OCI-LY7 (cell line): ENCODE measurements at regions not wholly inside any gene's neighbourhood (a gene's known extent, or its start where the extent isn't known, plus 50 kb on each side); places are given as distances from the start of the nearest gene placed in this dataset.
"Not testable (repeated sequence)": the region's sequence is repeated elsewhere in the genome, so short reads cannot be mapped to it uniquely, and the experiment has no call there.

Experiments used
- BruUV-seq: library from RNA; stranded (reverse); fragments of 400-500 nt; replicated peaks from 2 replicates; lab custom pipeline; 2021; lab: Mats Ljungman, UMichigan
- CTCF ChIA-PET: fragments of 300-600 bp; sonication (Branson Sonifier 250); formaldehyde crosslinking; loops from one replicate; lab custom pipeline; 2022; ENCODE audit warnings: antibody characterized with exemption; ENCODE audit not compliant: unreplicated experiment; lab: Charles Lee
- POLR2A ChIA-PET: fragments of 300-600 bp; sonication (Branson Sonifier 250); formaldehyde crosslinking; loops from one replicate; lab custom pipeline; 2022; ENCODE audit warnings: antibody characterized with exemption; lab: Charles Lee
- DNase-seq: peaks from one replicate; pipeline ENCODE4 v3.0.0-alpha.2; 2015; ENCODE audit warnings: low spot score
- H2AFZ ChIP-seq: fragments of 200-600 bp; sonication (generic), shearing (Covaris generic); 2 replicates; pipeline ENCODE4 v1.6.1; 2014; ENCODE audit warnings: mild to moderate bottlenecking, antibody characterized with exemption, low read length, moderate library complexity
- H3K27ac ChIP-seq: fragments of 200-600 bp; sonication (generic); 2 replicates; pipeline ENCODE4 v1.5.1; 2014; ENCODE audit warnings: mixed run types, low read depth, mild to moderate bottlenecking, moderate library complexity, low read length, inconsistent platforms; ENCODE audit not compliant: poor library complexity, severe bottlenecking
- H3K36me3 ChIP-seq: fragments of 200-600 bp; sonication (generic); 2 replicates; pipeline ENCODE4 v1.6.1; 2014; ENCODE audit warnings: mild to moderate bottlenecking, antibody characterized with exemption, low read length, moderate library complexity, mixed read lengths; ENCODE audit not compliant: insufficient read depth
- H3K4me1 ChIP-seq: fragments of 200-600 bp; sonication (generic); 2 replicates; pipeline ENCODE4 v1.5.1; 2014; ENCODE audit warnings: mild to moderate bottlenecking, low read length; ENCODE audit not compliant: insufficient read depth, poor library complexity, severe bottlenecking
- H3K4me2 ChIP-seq: fragments of 200-600 bp; sonication (generic); 2 replicates; pipeline ENCODE4 v1.6.1; 2014; ENCODE audit warnings: mild to moderate bottlenecking, low read length
- H3K4me3 ChIP-seq: fragments of 200-600 bp; sonication (generic); 2 replicates; pipeline ENCODE4 v1.5.1; 2014; ENCODE audit warnings: mild to moderate bottlenecking, low read depth, low read length; ENCODE audit not compliant: poor library complexity, severe bottlenecking
- H3K79me2 ChIP-seq: fragments of 200-600 bp; sonication (generic); 2 replicates; pipeline ENCODE4 v1.6.1; 2016; ENCODE audit warnings: low read depth, mild to moderate bottlenecking, low read length, moderate library complexity, mixed read lengths; ENCODE audit not compliant: insufficient read depth
- H3K9me2 ChIP-seq: fragments of 200-600 bp; sonication (generic); 2 replicates; pipeline ENCODE4 v1.6.1; 2016; ENCODE audit warnings: mild to moderate bottlenecking, low read length, mixed read lengths; ENCODE audit not compliant: insufficient read depth
- H3K9me3 ChIP-seq: fragments of 200-600 bp; sonication (generic); 2 replicates; pipeline ENCODE4 v1.6.1; 2014; ENCODE audit warnings: mild to moderate bottlenecking, mixed run types, low read length, mixed read lengths
- H4K20me1 ChIP-seq: fragments of 200-600 bp; sonication (generic); 2 replicates; pipeline ENCODE4 v1.6.1; 2014; ENCODE audit warnings: mild to moderate bottlenecking, antibody characterized with exemption, low read length, moderate library complexity, mixed read lengths; ENCODE audit not compliant: insufficient read depth
- EZH2phosphoT487 ChIP-seq: fragments of 200-600 bp; sonication (generic); IDR thresholded peaks from 2 replicates; pipeline ENCODE4 v1.6.1; 2018; ENCODE audit warnings: low read depth, borderline replicate concordance, mild to moderate bottlenecking, mixed run types, antibody characterized with exemption, low read length, moderate library complexity, mixed read lengths
- intact Hi-C: fragments of 100-400 bp; cut with micrococcal nuclease; formaldehyde crosslinking; loops from one replicate; pipeline ENCODE4 v1.10.0; 2022; ENCODE audit not compliant: unreplicated experiment
- TF ChIP-seq, protein P1 (sequence below): fragments of 200-600 bp; sonication (generic); conservative IDR thresholded peaks from 2 replicates; pipeline ENCODE4 v1.5.1; 2014; ENCODE audit warnings: mild to moderate bottlenecking, antibody characterized with exemption, low read length, moderate library complexity, mixed read lengths

DNA sequence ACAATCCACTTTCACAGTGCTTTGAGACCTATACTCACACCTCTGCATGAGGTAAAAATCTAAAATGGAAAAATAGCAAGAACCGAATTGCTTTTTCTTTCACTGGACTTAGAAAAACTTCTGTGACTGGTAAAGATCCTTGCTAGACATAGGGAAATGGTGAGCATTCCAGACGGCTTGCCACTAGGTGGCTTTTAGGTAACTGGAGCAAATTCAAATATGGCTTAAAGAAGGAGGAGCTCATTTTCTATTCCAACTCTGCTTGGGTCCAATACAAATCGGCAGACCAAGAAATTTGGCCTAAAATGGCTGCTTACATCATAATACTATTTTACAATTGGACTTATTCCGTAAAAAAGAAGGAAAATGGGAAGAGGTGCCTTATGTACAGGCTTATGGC lies 977.9 kb downstream of the ADGRL2 start:
- Histone ChIP-seq H3K9me2 (no peaks in the 10 kb centered on the region), H3K4me2 (no peak overlapping the region), H3K79me2 (no peaks in the 10 kb centered on the region), H3K36me3 (no peaks in the 10 kb centered on the region), H3K4me1 (no peaks in the 10 kb centered on the region), H4K20me1 (no peaks in the 10 kb centered on the region), H3K27ac (no peak overlapping the region), H3K9me3 (peaks cover 7% of the 10 kb centered on the region; the same call in 1 of the 2 replicates), H3K4me3 (no peak overlapping the region), H2AFZ (no peak overlapping the region)
- ChIA-PET CTCF (no interaction called here), POLR2A (no interaction called here)
- no peak for TF ChIP-seq EZH2phosphoT487
- TF ChIP-seq, protein P1, sequence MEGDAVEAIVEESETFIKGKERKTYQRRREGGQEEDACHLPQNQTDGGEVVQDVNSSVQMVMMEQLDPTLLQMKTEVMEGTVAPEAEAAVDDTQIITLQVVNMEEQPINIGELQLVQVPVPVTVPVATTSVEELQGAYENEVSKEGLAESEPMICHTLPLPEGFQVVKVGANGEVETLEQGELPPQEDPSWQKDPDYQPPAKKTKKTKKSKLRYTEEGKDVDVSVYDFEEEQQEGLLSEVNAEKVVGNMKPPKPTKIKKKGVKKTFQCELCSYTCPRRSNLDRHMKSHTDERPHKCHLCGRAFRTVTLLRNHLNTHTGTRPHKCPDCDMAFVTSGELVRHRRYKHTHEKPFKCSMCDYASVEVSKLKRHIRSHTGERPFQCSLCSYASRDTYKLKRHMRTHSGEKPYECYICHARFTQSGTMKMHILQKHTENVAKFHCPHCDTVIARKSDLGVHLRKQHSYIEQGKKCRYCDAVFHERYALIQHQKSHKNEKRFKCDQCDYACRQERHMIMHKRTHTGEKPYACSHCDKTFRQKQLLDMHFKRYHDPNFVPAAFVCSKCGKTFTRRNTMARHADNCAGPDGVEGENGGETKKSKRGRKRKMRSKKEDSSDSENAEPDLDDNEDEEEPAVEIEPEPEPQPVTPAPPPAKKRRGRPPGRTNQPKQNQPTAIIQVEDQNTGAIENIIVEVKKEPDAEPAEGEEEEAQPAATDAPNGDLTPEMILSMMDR = peak; percentile 48
- no peak for DNase-seq
- intact Hi-C loops = no loop called here
- BruUV-seq = no TSS peak

DNA sequence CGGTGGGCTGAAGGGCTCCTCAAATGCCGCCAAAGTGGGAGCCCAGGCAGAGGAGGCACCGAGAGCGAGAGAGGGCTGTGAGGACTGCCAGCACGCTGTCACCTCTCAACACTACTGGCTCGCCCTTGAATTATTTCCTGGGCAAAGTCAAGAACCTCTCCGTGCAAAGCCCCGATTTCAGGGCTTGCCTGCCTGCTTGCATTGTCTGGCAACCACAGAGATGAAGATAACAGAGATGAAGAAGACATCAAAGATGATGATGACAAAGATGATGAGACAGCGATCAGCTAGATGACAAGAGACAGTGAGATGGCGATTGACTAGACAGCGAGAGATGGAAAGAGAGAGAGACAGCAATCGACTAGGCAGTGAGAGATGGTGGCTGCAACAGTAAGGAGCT lies 976.5 kb downstream of the ADGRL2 start:
- Histone ChIP-seq H3K4me2 (no peak overlapping the region), H3K27ac (no peak overlapping the region), H3K79me2 (no peaks in the 10 kb centered on the region), H3K4me1 (no peaks in the 10 kb centered on the region), H3K9me3 (peaks cover 7% of the 10 kb centered on the region; the same call in 1 of the 2 replicates), H4K20me1 (no peaks in the 10 kb centered on the region), H3K4me3 (no peak overlapping the region), H3K9me2 (no peaks in the 10 kb centered on the region), H3K36me3 (no peaks in the 10 kb centered on the region), H2AFZ (no peak overlapping the region)
- ChIA-PET POLR2A (no interaction called here), CTCF (no interaction called here)
- no TSS peak for BruUV-seq
- TF ChIP-seq, protein P1 = no peak
- no peak for TF ChIP-seq EZH2phosphoT487
- no peak for DNase-seq
- intact Hi-C loops = no loop called here

GRCh38 chr1:82776730-82777129 lies 976.0 kb downstream of the ADGRL2 start:
- H3K4me1 ChIP-seq, H3K36me3 ChIP-seq, H3K79me2 ChIP-seq, H3K9me3 ChIP-seq, H3K27ac ChIP-seq, POLR2A ChIA-PET, CTCF ChIA-PET, H3K4me3 ChIP-seq, H3K4me2 ChIP-seq, BruUV-seq, H3K9me2 ChIP-seq, H4K20me1 ChIP-seq, intact Hi-C loops, DNase-seq, H2AFZ ChIP-seq: not testable (repeated sequence)
